ENCODE measurements at regions not wholly inside any gene's neighbourhood (a gene's known extent, or its start where the extent isn't known, plus 50 kb on each side); places are given as distances from the start of the nearest gene placed in this dataset.

DNA sequence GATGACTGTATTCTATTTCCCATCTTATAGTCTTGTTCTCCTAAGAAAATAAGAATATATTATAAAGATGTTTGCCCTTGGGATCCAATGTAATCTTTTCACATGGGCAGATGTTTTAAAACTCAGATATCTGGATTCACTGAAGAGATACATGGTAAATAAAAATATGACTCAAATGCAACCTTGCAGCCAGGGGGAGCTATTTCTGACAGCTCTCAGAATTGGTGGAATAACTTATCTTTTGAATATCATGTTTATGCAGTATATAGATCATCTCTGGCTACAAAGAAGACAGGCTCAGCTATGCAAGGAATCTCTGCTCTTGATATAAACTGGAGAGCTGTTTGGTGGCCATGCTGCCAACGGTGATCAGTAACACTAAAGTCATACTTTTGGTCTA, 274.7 kb downstream of the GLUD2 start:
- TF ChIP-seq RAD21 (IDR thresholded peaks at IDR 0.05; ENCODE audit: insufficient read depth, low read depth, low read length) (peak; percentile 10; the same call in 1 of the 2 replicates), NR2C2 (IDR thresholded peaks at IDR 0.05; ENCODE audit: borderline replicate concordance, control insufficient read depth, insufficient read length, low read depth) (no peak)
- TF ChIP-seq, protein P1, sequence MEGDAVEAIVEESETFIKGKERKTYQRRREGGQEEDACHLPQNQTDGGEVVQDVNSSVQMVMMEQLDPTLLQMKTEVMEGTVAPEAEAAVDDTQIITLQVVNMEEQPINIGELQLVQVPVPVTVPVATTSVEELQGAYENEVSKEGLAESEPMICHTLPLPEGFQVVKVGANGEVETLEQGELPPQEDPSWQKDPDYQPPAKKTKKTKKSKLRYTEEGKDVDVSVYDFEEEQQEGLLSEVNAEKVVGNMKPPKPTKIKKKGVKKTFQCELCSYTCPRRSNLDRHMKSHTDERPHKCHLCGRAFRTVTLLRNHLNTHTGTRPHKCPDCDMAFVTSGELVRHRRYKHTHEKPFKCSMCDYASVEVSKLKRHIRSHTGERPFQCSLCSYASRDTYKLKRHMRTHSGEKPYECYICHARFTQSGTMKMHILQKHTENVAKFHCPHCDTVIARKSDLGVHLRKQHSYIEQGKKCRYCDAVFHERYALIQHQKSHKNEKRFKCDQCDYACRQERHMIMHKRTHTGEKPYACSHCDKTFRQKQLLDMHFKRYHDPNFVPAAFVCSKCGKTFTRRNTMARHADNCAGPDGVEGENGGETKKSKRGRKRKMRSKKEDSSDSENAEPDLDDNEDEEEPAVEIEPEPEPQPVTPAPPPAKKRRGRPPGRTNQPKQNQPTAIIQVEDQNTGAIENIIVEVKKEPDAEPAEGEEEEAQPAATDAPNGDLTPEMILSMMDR (IDR thresholded peaks at IDR 0.05 in 2 of 3, conservative IDR thresholded peaks at IDR 0.05 in 1 of 3; ENCODE audit: control insufficient read depth in 2 of 3, extremely low read depth in 1 of 3, insufficient read depth in 1 of 3, low read depth in 3 of 3, low read length in 3 of 3), result peak; percentile 31 to 48 (median 38); a peak in 3 of 6 replicates
- no peak overlapping the region for H3K4me3 ChIP-seq
- no peaks in the 10 kb centered on the region for H4K20me1 ChIP-seq (ENCODE audit: control insufficient read depth, insufficient read depth)
- no peak overlapping the region for H3K4me2 ChIP-seq (ENCODE audit: control insufficient read depth, insufficient read depth)
- H3K79me2 ChIP-seq (ENCODE audit: control insufficient read depth, insufficient read depth, low read length), result no peaks in the 10 kb centered on the region
- no peak overlapping the region for H3K9ac ChIP-seq (ENCODE audit: control insufficient read depth, insufficient read depth, low read length)
- no peak for DNase-seq (ENCODE audit: low read depth, low spot score)
- BruUV-seq (replicated peaks), result no TSS peak
- no peak overlapping the region for H3K27ac ChIP-seq (ENCODE audit: control insufficient read depth, insufficient read depth)
- H3K36me3 ChIP-seq (ENCODE audit: control insufficient read depth in 2 of 2, insufficient read depth in 2 of 2, low read length in 1 of 2), result no peaks in the 10 kb centered on the region
- CTCF ChIA-PET, result interaction anchor here (0.7 to 5.0 kb wide), 33 partner anchors 8 to 1330 kb away, joined by 3 to 31 read pairs (median 4); no protein-coding TSS in a partner anchor
- SMC1A ChIA-PET (ENCODE audit: uncharacterized antibody, unreplicated experiment), result interaction anchor here (0.7 to 2.2 kb wide), 15 partner anchors 8 to 1214 kb away, joined by 3 to 10 read pairs (median 3); no protein-coding TSS in a partner anchor
- H2AFZ ChIP-seq (ENCODE audit: control insufficient read depth, low read depth, low read length), result no peak overlapping the region
- WGBS (ENCODE audit: insufficient coverage, insufficient replicate concordance, low lambda C conversion rate, missing lambda C conversion rate), result 0% methylated on average over 1 of the region's 1 CpG
- RAD21 ChIA-PET (ENCODE audit: unreplicated experiment), result interaction anchor here (1.0 to 1.5 kb wide), 5 partner anchors 13 to 532 kb away, joined by 3 to 8 read pairs (median 4); no protein-coding TSS in a partner anchor
- no peaks in the 10 kb centered on the region for H3K9me3 ChIP-seq (replicated peaks; ENCODE audit: control insufficient read depth, insufficient read depth, low read length)
- POLR2A ChIA-PET, result no interaction called here
- intact Hi-C loops (cut with micrococcal nuclease; ENCODE audit: unreplicated experiment), result loop anchor here (5.0 kb wide), 1 partner anchor 255 kb away; no protein-coding TSS in a partner anchor
- in situ Hi-C loops (cut with MboI), result no loop called here
- no peaks in the 10 kb centered on the region for H3K4me1 ChIP-seq (ENCODE audit: control insufficient read depth, insufficient read depth, low read length)
- FAIRE-seq, result no peak
- no peaks in the 10 kb centered on the region for H3K27me3 ChIP-seq (replicated peaks in 1 of 2; ENCODE audit: control insufficient read depth in 2 of 2, insufficient read depth in 2 of 2, low read length in 1 of 2)
- ATAC-seq, result no peak

DNA sequence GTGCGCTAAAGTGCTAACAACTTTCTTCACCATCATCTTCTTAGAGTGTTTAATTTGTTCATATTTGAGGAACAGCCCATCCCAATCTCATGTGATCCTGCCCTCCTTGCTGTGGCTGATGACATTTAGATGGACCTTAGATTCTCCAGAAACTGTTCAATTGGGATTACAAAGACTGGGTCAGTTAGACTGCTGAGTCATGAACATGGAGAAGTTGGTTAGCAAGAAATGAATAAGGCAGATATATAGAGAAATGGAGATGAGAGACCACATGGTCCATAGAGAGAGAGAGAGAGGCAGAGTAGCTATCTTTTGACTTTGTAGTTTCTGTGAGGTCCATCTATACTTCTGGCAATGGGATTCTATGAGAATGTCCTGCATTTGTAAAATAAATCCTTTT, 275.9 kb downstream of the GLUD2 start:
- POLR2A ChIA-PET, result no interaction called here
- no peak overlapping the region for H3K27ac ChIP-seq (ENCODE audit: control insufficient read depth, insufficient read depth)
- no peak overlapping the region for H3K4me2 ChIP-seq (ENCODE audit: control insufficient read depth, insufficient read depth)
- H3K4me1 ChIP-seq (ENCODE audit: control insufficient read depth, insufficient read depth, low read length), result no peaks in the 10 kb centered on the region
- no peak overlapping the region for H2AFZ ChIP-seq (ENCODE audit: control insufficient read depth, low read depth, low read length)
- DNase-seq (ENCODE audit: low read depth, low spot score), result no peak
- H3K9ac ChIP-seq (ENCODE audit: control insufficient read depth, insufficient read depth, low read length), result no peak overlapping the region
- no peak for ATAC-seq
- no peaks in the 10 kb centered on the region for H3K27me3 ChIP-seq (replicated peaks in 1 of 2; ENCODE audit: control insufficient read depth in 2 of 2, insufficient read depth in 2 of 2, low read length in 1 of 2)
- no peaks in the 10 kb centered on the region for H4K20me1 ChIP-seq (ENCODE audit: control insufficient read depth, insufficient read depth)
- in situ Hi-C loops (cut with MboI), result no loop called here
- no peaks in the 10 kb centered on the region for H3K9me3 ChIP-seq (replicated peaks; ENCODE audit: control insufficient read depth, insufficient read depth, low read length)
- no peaks in the 10 kb centered on the region for H3K79me2 ChIP-seq (ENCODE audit: control insufficient read depth, insufficient read depth, low read length)
- CTCF ChIA-PET, result interaction anchor here (0.8 to 5.0 kb wide), 14 partner anchors 9 to 533 kb away, joined by 3 to 31 read pairs (median 8); no protein-coding TSS in a partner anchor
- intact Hi-C loops (cut with micrococcal nuclease; ENCODE audit: unreplicated experiment), result loop anchor here (5.0 kb wide), 1 partner anchor 254 kb away; no protein-coding TSS in a partner anchor
- SMC1A ChIA-PET (ENCODE audit: uncharacterized antibody, unreplicated experiment), result interaction anchor here (0.8 to 1.6 kb wide), 5 partner anchors 9 to 260 kb away, joined by 3 to 6 read pairs (median 3); no protein-coding TSS in a partner anchor
- RAD21 ChIA-PET (ENCODE audit: unreplicated experiment), result interaction anchor here (1.3 kb wide), 1 partner anchor 260 kb away, joined by 3 read pairs; no protein-coding TSS in a partner anchor
- FAIRE-seq, result no peak
- no peaks in the 10 kb centered on the region for H3K36me3 ChIP-seq (ENCODE audit: control insufficient read depth in 2 of 2, insufficient read depth in 2 of 2, low read length in 1 of 2)
- WGBS (ENCODE audit: insufficient coverage, insufficient replicate concordance, low lambda C conversion rate, missing lambda C conversion rate), result 0% methylated on average over 1 of the region's 1 CpG
- BruUV-seq (replicated peaks), result no TSS peak
- no peak overlapping the region for H3K4me3 ChIP-seq
- TF ChIP-seq, protein P2, sequence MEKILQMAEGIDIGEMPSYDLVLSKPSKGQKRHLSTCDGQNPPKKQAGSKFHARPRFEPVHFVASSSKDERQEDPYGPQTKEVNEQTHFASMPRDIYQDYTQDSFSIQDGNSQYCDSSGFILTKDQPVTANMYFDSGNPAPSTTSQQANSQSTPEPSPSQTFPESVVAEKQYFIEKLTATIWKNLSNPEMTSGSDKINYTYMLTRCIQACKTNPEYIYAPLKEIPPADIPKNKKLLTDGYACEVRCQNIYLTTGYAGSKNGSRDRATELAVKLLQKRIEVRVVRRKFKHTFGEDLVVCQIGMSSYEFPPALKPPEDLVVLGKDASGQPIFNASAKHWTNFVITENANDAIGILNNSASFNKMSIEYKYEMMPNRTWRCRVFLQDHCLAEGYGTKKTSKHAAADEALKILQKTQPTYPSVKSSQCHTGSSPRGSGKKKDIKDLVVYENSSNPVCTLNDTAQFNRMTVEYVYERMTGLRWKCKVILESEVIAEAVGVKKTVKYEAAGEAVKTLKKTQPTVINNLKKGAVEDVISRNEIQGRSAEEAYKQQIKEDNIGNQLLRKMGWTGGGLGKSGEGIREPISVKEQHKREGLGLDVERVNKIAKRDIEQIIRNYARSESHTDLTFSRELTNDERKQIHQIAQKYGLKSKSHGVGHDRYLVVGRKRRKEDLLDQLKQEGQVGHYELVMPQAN (conservative IDR thresholded peaks at IDR 0.05), result no peak
- TF ChIP-seq IRF4 (IDR thresholded peaks at IDR 0.05; ENCODE audit: low read depth, low read length) (no peak), POLR2AphosphoS2 (IDR thresholded peaks at IDR 0.05; ENCODE audit: low read depth, low read length) (no peak), HDAC6 (IDR thresholded peaks at IDR 0.05; ENCODE audit: unreplicated experiment) (no peak), TAF1 (IDR thresholded peaks at IDR 0.05; ENCODE audit: borderline replicate concordance, low read depth, low read length) (no peak), RB1 (IDR thresholded peaks at IDR 0.05; ENCODE audit: borderline replicate concordance) (no peak), BRCA1 (IDR thresholded peaks at IDR 0.05; ENCODE audit: low read depth, low read length) (no peak), HDGF (IDR thresholded peaks at IDR 0.05) (no peak), SIN3A (IDR thresholded peaks at IDR 0.05; ENCODE audit: low read depth, low read length) (no peak), FOXM1 (IDR thresholded peaks at IDR 0.05; ENCODE audit: low read depth, low read length) (no peak), SMARCA5 (IDR thresholded peaks at IDR 0.05) (no peak)

Data from GM12878 (cell line).